OCI-LY3 (cell line): ENCODE measurements at regions not wholly inside any gene's neighbourhood (a gene's known extent, or its start where the extent isn't known, plus 50 kb on each side); places are given as distances from the start of the nearest gene placed in this dataset.

Experiments used
- EZH2phosphoT487 ChIP-seq: fragments of 200-600 bp; shearing (Covaris generic); IDR thresholded peaks from 2 replicates; pipeline ENCODE4 v1.6.1; 2018; ENCODE audit warnings: antibody characterized with exemption, mixed run types, low read depth
- TF ChIP-seq, protein P1 (sequence below): fragments of 200-600, 300-600 bp; sonication (generic); IDR thresholded peaks from 2 replicates; pipeline ENCODE4 v1.5.1; 2014; ENCODE audit warnings: antibody characterized with exemption, low read length, low read depth

- TF ChIP-seq, protein P1, sequence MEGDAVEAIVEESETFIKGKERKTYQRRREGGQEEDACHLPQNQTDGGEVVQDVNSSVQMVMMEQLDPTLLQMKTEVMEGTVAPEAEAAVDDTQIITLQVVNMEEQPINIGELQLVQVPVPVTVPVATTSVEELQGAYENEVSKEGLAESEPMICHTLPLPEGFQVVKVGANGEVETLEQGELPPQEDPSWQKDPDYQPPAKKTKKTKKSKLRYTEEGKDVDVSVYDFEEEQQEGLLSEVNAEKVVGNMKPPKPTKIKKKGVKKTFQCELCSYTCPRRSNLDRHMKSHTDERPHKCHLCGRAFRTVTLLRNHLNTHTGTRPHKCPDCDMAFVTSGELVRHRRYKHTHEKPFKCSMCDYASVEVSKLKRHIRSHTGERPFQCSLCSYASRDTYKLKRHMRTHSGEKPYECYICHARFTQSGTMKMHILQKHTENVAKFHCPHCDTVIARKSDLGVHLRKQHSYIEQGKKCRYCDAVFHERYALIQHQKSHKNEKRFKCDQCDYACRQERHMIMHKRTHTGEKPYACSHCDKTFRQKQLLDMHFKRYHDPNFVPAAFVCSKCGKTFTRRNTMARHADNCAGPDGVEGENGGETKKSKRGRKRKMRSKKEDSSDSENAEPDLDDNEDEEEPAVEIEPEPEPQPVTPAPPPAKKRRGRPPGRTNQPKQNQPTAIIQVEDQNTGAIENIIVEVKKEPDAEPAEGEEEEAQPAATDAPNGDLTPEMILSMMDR: no peak
- TF ChIP-seq EZH2phosphoT487: no peak
These were observed 254.8 kb downstream of the NSG2 start for GRCh38 chr5:174300118-174300940.
